NCI-H1694 treated with DMSO at 0.1 percent for 48 hours (cell line): ENCODE measurements at regions not wholly inside any gene's neighbourhood (a gene's known extent, or its start where the extent isn't known, plus 50 kb on each side); places are given as distances from the start of the nearest gene placed in this dataset.

Experiments
- DNase-seq: peaks from one replicate; lab custom pipeline; 2025; lab: John Stamatoyannopoulos, UW

- no peak for DNase-seq
Observed at GRCh38 chr9:2916382-2916985, 72.6 kb upstream of the PUM3 start.

DNA sequence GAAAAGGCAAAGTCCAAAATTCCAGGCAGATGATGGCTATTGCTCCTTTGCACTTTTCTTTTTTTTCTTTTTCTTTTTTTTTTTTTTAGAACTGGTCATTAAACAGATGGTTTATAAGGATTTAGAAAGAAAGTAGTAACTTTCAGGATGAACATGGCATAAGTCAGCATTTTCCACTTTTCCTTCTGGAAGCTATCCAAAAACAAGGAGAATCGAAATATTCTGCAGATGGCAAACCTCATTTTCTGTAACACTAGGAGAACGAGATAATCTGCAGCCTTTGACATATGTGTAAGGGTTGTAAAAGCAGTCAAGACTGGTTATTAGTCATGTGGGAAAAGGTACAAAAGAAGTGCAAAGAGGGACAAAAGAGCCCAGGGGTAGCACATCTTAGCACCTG, 69.1 kb upstream of the PUM3 start:
- no peak for DNase-seq

GRCh38 chr9:2907411-2907810, 63.5 kb upstream of the PUM3 start:
- DNase-seq: no peak

GRCh38 chr9:2904242-2904930, 60.5 kb upstream of the PUM3 start:
- DNase-seq: no peak
